ENCODE measurements at regions not wholly inside any gene's neighbourhood (a gene's known extent, or its start where the extent isn't known, plus 50 kb on each side); places are given as distances from the start of the nearest gene placed in this dataset.

- H3K4me3 ChIP-seq (ENCODE audit: low read length) = no peak overlapping the region
- H3K9me3 ChIP-seq (ENCODE audit: control insufficient read depth, low read length) = no peaks in the 10 kb centered on the region
- H3K36me3 ChIP-seq (ENCODE audit: control insufficient read depth, insufficient read depth, low read length) = no peaks in the 10 kb centered on the region
- Mint-ChIP-seq H3K27me3 (ENCODE audit: insufficient read depth) (no peaks in the 10 kb centered on the region), H3K9me3 (no peaks in the 10 kb centered on the region), H3K4me3 (no peak overlapping the region), H3K4me1 (peaks cover 18% of the 10 kb centered on the region), H3K36me3 (ENCODE audit: low read depth) (peaks cover 1% of the 10 kb centered on the region), H3K27ac (peak overlapping the region; percentile 72)
- peaks cover 5% of the 10 kb centered on the region for H3K4me1 ChIP-seq (ENCODE audit: control insufficient read depth, insufficient read depth, low read length)
- 86 to 93% methylated on average over 3 of the region's 3 CpGs for WGBS, 2 experiments (ENCODE audit: insufficient coverage in 1 of 2, insufficient read length in 1 of 2)
- no peaks in the 10 kb centered on the region for H3K27me3 ChIP-seq (ENCODE audit: control insufficient read depth, insufficient read depth, low read length, poor library complexity, severe bottlenecking)
- no peak for DNase-seq
- TF ChIP-seq CTCF (conservative IDR thresholded peaks at IDR 0.05) = no peak
- no peak overlapping the region for H3K9ac ChIP-seq (ENCODE audit: extremely low read depth, low read length, poor library complexity, severe bottlenecking)
- no peak overlapping the region for H3K27ac ChIP-seq (ENCODE audit: low read depth, low read length)
Observed at GRCh38 chr2:134178138-134178877, 75.6 kb upstream of the MGAT5 start.

GRCh38 chr2:134181219-134181618, 72.7 kb upstream of the MGAT5 start:
- Histone ChIP-seq H3K9ac (ENCODE audit: extremely low read depth, low read length, poor library complexity, severe bottlenecking) (no peak overlapping the region), H3K4me3 (ENCODE audit: low read length) (no peak overlapping the region), H3K27me3 (ENCODE audit: control insufficient read depth, insufficient read depth, low read length, poor library complexity, severe bottlenecking) (no peaks in the 10 kb centered on the region), H3K36me3 (ENCODE audit: control insufficient read depth, insufficient read depth, low read length) (no peaks in the 10 kb centered on the region), H3K27ac (ENCODE audit: low read depth, low read length) (no peak overlapping the region), H3K9me3 (ENCODE audit: control insufficient read depth, low read length) (no peaks in the 10 kb centered on the region), H3K4me1 (ENCODE audit: control insufficient read depth, insufficient read depth, low read length) (peaks cover 5% of the 10 kb centered on the region)
- Mint-ChIP-seq H3K4me3 (no peak overlapping the region), H3K36me3 (ENCODE audit: low read depth) (peaks cover 1% of the 10 kb centered on the region), H3K27me3 (ENCODE audit: insufficient read depth) (no peaks in the 10 kb centered on the region), H3K27ac (no peak overlapping the region), H3K4me1 (peaks cover 18% of the 10 kb centered on the region), H3K9me3 (no peaks in the 10 kb centered on the region)
- TF ChIP-seq CTCF (conservative IDR thresholded peaks at IDR 0.05) = no peak
- 90 to 98% methylated on average over 2 to 5 of the region's 5 CpGs for WGBS, 2 experiments (ENCODE audit: insufficient coverage in 1 of 2, insufficient read length in 1 of 2)
- no peak for DNase-seq

GRCh38 chr2:134183679-134184078, 70.2 kb upstream of the MGAT5 start:
- H3K9me3 Mint-ChIP-seq = no peaks in the 10 kb centered on the region
- Histone ChIP-seq H3K9ac (ENCODE audit: extremely low read depth, low read length, poor library complexity, severe bottlenecking) (no peak overlapping the region), H3K9me3 (ENCODE audit: control insufficient read depth, low read length) (no peaks in the 10 kb centered on the region), H3K4me1 (ENCODE audit: control insufficient read depth, insufficient read depth, low read length) (no peaks in the 10 kb centered on the region), H3K36me3 (ENCODE audit: control insufficient read depth, insufficient read depth, low read length) (no peaks in the 10 kb centered on the region), H3K27me3 (ENCODE audit: control insufficient read depth, insufficient read depth, low read length, poor library complexity, severe bottlenecking) (no peaks in the 10 kb centered on the region), H3K27ac (ENCODE audit: low read depth, low read length) (no peak overlapping the region), H3K4me3 (ENCODE audit: low read length) (no peak overlapping the region)
- no peak for DNase-seq
- H3K36me3 Mint-ChIP-seq (ENCODE audit: low read depth) = peaks cover 1% of the 10 kb centered on the region
- H3K27me3 Mint-ChIP-seq (ENCODE audit: insufficient read depth) = no peaks in the 10 kb centered on the region
- WGBS, 2 experiments (ENCODE audit: insufficient coverage in 1 of 2, insufficient read length in 1 of 2) = 96% methylated on average over 5 to 9 of the region's 9 CpGs
- no peak overlapping the region for H3K27ac Mint-ChIP-seq
- TF ChIP-seq CTCF (conservative IDR thresholded peaks at IDR 0.05) = no peak
- H3K4me3 Mint-ChIP-seq = no peak overlapping the region
- H3K4me1 Mint-ChIP-seq = peaks cover 2% of the 10 kb centered on the region
